ENCODE measurements at regions not wholly inside any gene's neighbourhood (a gene's known extent, or its start where the extent isn't known, plus 50 kb on each side); places are given as distances from the start of the nearest gene placed in this dataset.
"Not testable (repeated sequence)": the region's sequence is repeated elsewhere in the genome, so short reads cannot be mapped to it uniquely, and the experiment has no call there.

DNA sequence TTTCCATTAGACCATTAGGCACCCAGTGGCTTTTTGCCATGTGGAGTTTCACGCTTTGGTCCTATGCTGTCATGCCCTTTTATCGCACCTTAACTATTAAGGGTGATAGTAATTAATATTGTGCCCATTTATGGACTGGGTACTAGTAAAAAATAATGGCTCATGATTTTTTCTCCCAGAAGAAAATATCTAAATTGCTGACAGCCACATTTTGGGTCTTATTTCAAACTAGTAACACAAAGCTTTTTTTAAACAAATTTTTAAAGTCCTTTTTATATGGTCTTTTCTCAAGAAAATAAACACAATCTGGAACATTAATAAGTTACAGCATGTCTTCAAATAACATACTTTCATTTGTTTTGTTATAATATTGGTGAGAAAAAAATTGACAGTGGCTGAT is 179.7 kb downstream of the ANKRD7 start:
- DNase-seq (ENCODE audit: low read depth, low spot score), result no peak

DNA sequence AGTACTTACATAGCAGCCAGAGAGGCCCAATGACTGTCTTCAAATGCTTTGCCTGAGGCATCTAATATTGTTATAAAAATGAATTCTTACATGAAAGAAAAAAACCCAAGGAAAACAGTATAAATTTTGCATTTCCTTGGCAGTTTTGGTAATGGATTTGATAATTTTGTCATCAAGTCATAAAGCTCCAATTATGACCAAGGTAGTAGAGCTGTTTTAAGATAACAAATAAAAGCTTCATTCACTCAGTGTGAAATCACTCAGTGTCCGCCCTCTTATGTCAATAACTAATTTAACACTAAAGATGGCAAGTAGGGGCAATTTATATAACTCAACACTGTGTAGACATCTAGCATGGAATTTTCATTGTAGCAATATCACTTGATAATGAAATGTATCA is 193.9 kb downstream of the ANKRD7 start:
- no peak for DNase-seq (ENCODE audit: low read depth, low spot score)

- DNase-seq (ENCODE audit: low read depth, low spot score), result no peak
These were observed 196.4 kb downstream of the ANKRD7 start for GRCh38 chr7:118420888-118421287.

- DNase-seq (ENCODE audit: low read depth, low spot score), result peak; percentile 4
These were observed 204.6 kb downstream of the ANKRD7 start for GRCh38 chr7:118429141-118429540.

DNA sequence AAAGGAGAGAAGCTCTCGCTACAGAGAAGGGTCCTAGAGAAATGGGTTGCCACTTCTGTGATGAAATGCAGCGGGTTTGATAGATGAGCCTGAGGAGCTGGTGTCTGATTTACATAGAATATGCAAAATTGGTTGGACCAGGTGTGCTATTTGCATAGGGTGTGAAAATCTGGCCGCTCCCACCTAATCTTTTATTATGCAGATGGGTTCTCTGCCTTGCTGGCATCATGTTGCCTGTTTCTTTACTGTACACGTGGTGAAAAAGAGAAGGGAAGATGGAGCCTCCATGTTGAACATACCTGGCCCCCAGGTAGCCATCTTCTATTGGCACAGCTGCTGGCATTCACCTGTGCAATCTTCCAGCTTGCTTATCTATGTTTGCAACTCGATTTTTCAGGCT is 212.2 kb downstream of the ANKRD7 start:
- DNase-seq (ENCODE audit: low read depth, low spot score), result no peak

GRCh38 chr7:118449030-118449429 is 224.5 kb downstream of the ANKRD7 start:
- not testable (repeated sequence) for DNase-seq (ENCODE audit: low read depth, low spot score)

- DNase-seq (ENCODE audit: low read depth, low spot score), result no peak
These were observed 225.5 kb downstream of the ANKRD7 start for GRCh38 chr7:118449797-118450567.

GRCh38 chr7:118452128-118452527 is 227.6 kb downstream of the ANKRD7 start:
- DNase-seq (ENCODE audit: low read depth, low spot score), result no peak

DNA sequence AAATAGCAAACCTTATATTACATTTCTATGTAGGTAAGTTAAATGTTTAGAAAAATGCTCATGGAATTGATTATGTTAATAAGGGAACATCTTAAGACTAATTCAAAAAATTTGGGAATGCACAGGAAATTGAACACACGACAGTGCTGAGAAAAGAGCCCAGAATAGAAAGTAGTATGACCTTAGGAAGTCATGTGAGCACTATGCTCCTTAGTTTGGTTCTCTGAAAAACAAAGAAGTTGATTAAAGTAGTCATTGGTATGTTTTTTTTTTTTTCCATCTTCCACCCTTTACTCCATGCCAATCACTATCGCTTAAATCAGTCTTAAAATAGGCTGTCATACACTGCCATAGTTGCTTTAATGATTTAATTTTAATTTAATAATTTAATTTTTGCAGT is 242.9 kb downstream of the ANKRD7 start:
- DNase-seq (ENCODE audit: low read depth, low spot score), result no peak

DNA sequence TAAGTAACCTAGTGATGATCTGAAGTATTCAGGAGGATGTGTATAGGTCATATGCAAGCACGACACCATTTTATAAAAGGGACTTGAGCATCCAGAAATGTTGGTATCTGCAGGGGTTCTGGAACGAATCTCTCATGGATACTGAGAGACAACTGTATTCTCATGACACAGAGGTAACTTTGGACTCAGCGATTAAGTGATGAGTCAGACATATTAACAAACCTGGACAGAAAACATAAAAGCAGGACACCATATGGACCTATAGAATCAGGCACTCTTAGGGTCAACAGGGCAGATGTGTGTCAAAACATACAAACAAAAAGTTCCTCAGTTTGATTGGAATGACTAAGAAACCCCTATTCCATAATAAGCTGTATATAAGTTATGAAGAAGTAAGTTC is 248.1 kb downstream of the ANKRD7 start:
- DNase-seq (ENCODE audit: low read depth, low spot score), result no peak

DNA sequence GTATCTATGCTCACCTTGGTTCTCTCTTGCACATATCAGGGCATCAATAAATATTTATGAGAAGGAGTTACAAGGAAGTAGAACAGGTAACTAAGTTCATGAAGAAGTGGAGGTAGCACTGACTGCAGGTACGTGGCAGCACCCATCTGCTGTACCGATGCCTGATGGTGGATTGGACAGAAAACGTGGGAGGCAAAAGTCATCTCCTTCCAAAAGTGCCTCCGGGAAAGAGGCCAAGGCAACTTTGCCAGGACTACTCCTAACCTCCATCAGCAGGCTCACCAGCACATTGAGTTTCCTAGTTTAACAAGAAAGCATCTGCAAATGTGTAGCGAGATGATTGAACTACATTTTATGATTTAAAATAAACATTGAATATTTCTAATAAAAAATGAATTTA is 248.8 kb downstream of the ANKRD7 start:
- DNase-seq (ENCODE audit: low read depth, low spot score), result no peak

GRCh38 chr7:118476036-118476435 is 251.5 kb downstream of the ANKRD7 start:
- no peak for DNase-seq (ENCODE audit: low read depth, low spot score)

DNA sequence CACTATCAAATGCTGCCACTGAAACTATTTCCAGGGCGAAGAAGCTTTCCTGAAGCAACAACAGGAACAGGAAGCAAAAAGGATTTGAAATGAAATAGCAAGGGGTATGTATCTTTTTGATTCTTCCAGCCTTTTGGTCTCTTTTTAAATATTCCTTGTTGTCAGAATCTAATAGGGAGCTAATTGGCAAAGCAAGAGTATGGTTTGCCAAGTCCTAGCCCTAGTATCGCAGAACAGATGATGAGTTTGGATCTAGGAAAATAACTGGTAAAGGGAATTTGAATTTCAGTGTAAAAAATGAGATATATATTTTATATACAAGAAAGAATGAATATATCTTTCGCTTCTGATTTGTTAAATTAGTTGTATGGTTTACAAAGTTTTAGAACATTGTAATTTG is 252.5 kb downstream of the ANKRD7 start:
- DNase-seq (ENCODE audit: low read depth, low spot score), result no peak

DNA sequence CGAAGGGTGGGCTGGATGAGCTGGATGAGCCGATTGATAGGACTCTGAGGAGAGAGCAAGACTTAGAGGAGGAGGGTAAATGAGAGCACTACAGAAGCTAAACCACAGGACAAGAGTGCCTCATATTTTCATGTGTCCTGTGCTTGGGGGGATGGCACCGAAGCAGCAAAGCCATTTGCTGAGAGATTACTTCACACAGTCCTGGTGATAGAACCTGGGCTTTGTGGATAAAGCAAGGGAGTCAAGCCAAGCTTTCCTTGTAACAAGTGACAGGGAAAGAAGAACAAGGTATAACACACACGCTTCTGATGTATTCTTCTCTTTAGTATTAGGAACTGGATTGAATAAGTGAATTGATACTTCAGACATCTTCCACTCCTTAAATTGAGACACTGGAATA is 253.7 kb downstream of the ANKRD7 start:
- DNase-seq (ENCODE audit: low read depth, low spot score), result no peak

DNA sequence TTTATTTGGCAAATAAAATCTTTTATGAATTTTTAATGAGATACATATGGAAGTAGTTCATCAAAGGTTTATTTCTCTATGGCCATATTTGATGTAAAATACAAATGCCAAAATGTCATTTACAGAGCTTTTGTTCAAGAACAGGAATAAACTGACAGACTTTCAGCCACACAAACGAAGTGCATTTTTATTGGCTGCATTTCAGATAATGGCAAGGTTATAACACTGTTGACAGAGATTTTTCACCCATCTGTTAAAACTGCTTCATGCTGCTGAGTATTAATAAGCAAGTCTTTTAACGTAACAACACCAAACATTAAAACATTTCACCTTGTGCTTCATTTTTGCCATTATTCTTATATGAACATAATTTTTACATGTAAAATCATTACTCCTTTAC is 254.4 kb downstream of the ANKRD7 start:
- no peak for DNase-seq (ENCODE audit: low read depth, low spot score)

DNA sequence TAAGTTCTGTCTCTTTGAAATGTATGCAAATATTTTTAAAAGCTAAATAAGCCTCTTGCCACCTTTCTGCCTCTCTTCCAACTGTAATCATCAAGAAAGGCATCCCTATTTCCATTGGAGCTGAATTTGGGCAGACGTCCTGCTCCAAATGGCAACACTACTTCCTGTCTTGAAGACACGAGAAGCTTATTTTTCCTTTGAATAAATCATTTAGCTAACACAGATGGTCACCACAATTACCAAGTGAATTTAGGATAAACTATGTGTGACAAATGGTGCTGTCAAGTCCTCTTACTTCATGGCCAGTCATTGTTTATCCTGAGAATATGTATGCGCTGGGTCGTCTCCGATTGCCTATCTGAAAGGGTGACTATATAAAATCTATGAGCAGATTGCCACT is 268.0 kb downstream of the ANKRD7 start:
- DNase-seq (ENCODE audit: low read depth, low spot score), result no peak

- peak; percentile 2 for DNase-seq (ENCODE audit: low read depth, low spot score)
These were observed 271.7 kb downstream of the ANKRD7 start for GRCh38 chr7:118496138-118496644.

DNA sequence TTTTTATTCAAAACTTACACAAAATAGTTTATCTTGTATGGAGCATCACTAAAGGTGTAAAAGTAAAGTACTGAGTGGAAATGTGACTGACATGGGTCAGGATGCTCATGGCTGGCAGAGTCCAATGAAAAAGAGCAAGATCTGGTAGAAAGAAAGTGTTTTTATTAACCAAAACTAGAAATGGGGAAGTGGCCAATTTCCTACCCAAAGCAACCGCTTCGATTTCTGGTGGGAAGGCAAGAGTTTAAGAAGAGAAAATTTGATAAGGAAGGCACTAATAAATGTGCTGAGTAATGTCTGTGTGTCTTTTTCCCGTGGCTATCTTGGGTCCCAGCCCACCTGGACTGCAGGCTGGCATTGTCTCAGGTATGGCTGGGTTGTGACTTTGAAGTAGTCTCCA is 277.7 kb downstream of the ANKRD7 start:
- no peak for DNase-seq (ENCODE audit: low read depth, low spot score)

DNA sequence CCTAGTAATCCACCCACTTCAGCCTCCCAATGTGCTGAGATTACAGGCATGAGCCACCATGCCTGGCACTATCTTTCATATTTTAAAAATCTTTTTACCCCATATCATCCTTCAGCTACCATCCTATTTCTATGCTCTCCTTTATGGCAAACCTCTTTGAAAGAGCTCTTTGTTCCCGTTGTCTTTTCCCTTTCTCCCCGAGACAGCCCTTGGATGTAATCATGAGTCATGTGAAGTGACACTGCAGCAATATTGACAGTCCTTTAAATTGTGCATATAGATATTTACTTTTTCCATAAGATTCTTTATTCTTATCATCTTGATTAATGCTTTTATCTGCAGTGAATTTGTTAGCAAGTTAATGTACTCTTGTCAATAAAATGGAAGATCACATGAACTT is 286.6 kb downstream of the ANKRD7 start:
- DNase-seq (ENCODE audit: low read depth, low spot score), result no peak

- DNase-seq (ENCODE audit: low read depth, low spot score), result peak; percentile 15
These were observed 292.8 kb downstream of the ANKRD7 start for GRCh38 chr7:118517275-118517674.

GRCh38 chr7:118525020-118525419 is 300.5 kb downstream of the ANKRD7 start:
- no peak for DNase-seq (ENCODE audit: low read depth, low spot score)

GRCh38 chr7:118531566-118531965 is 307.1 kb downstream of the ANKRD7 start:
- DNase-seq (ENCODE audit: low read depth, low spot score), result no peak

- DNase-seq (ENCODE audit: low read depth, low spot score), result no peak
These were observed 334.7 kb downstream of the ANKRD7 start for GRCh38 chr7:118559207-118559606.

- no peak for DNase-seq (ENCODE audit: low read depth, low spot score)
These were observed 338.8 kb downstream of the ANKRD7 start for GRCh38 chr7:118563311-118563710.

Measured in astrocyte of the hippocampus (primary cell).